ENCODE measurements at regions not wholly inside any gene's neighbourhood (a gene's known extent, or its start where the extent isn't known, plus 50 kb on each side); places are given as distances from the start of the nearest gene placed in this dataset.

GRCh38 chr6:169891846-169892245 lies 140.4 kb downstream of the ERMARD start:
- FAIRE-seq = no peak
- peaks cover 2% of the 10 kb centered on the region for H3K27me3 ChIP-seq (ENCODE audit: control insufficient read depth, insufficient read depth, low read length)
- no peaks in the 10 kb centered on the region for H3K36me3 ChIP-seq (ENCODE audit: control insufficient read depth, insufficient read depth, low read length)
- H3K4me3 ChIP-seq (ENCODE audit: low read depth, low read length) = no peak overlapping the region
- TF ChIP-seq, protein P1, sequence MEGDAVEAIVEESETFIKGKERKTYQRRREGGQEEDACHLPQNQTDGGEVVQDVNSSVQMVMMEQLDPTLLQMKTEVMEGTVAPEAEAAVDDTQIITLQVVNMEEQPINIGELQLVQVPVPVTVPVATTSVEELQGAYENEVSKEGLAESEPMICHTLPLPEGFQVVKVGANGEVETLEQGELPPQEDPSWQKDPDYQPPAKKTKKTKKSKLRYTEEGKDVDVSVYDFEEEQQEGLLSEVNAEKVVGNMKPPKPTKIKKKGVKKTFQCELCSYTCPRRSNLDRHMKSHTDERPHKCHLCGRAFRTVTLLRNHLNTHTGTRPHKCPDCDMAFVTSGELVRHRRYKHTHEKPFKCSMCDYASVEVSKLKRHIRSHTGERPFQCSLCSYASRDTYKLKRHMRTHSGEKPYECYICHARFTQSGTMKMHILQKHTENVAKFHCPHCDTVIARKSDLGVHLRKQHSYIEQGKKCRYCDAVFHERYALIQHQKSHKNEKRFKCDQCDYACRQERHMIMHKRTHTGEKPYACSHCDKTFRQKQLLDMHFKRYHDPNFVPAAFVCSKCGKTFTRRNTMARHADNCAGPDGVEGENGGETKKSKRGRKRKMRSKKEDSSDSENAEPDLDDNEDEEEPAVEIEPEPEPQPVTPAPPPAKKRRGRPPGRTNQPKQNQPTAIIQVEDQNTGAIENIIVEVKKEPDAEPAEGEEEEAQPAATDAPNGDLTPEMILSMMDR (IDR thresholded peaks at IDR 0.05; ENCODE audit: insufficient read depth, low read length, severe bottlenecking) = no peak
- no peak for DNase-seq (ENCODE audit: low read depth)

GRCh38 chr6:169891421-169891820 lies 140.0 kb downstream of the ERMARD start:
- Histone ChIP-seq H3K36me3 (ENCODE audit: control insufficient read depth, insufficient read depth, low read length) (no peaks in the 10 kb centered on the region), H3K4me3 (ENCODE audit: low read depth, low read length) (no peak overlapping the region), H3K27me3 (ENCODE audit: control insufficient read depth, insufficient read depth, low read length) (peaks cover 2% of the 10 kb centered on the region)
- DNase-seq (ENCODE audit: low read depth) (no peak), FAIRE-seq (no peak)
- TF ChIP-seq, protein P1 (IDR thresholded peaks at IDR 0.05; ENCODE audit: insufficient read depth, low read length, severe bottlenecking) = no peak

- no peak for DNase-seq (ENCODE audit: low read depth)
- Histone ChIP-seq H3K27me3 (ENCODE audit: control insufficient read depth, insufficient read depth, low read length) (peaks cover 2% of the 10 kb centered on the region), H3K36me3 (ENCODE audit: control insufficient read depth, insufficient read depth, low read length) (no peaks in the 10 kb centered on the region), H3K4me3 (ENCODE audit: low read depth, low read length) (no peak overlapping the region)
- FAIRE-seq = no peak
- TF ChIP-seq, protein P1 (IDR thresholded peaks at IDR 0.05; ENCODE audit: insufficient read depth, low read length, severe bottlenecking) = no peak
These were observed 139.5 kb downstream of the ERMARD start for GRCh38 chr6:169890901-169891300.

GRCh38 chr6:169890049-169890448 lies 138.6 kb downstream of the ERMARD start:
- peaks cover 2% of the 10 kb centered on the region for H3K27me3 ChIP-seq (ENCODE audit: control insufficient read depth, insufficient read depth, low read length)
- DNase-seq (ENCODE audit: low read depth) (no peak), FAIRE-seq (no peak)

GRCh38 chr6:169887529-169888140 lies 136.2 kb downstream of the ERMARD start:
- H3K27me3 ChIP-seq (ENCODE audit: control insufficient read depth, insufficient read depth, low read length) = peaks cover 2% of the 10 kb centered on the region
- H3K36me3 ChIP-seq (ENCODE audit: control insufficient read depth, insufficient read depth, low read length) = no peaks in the 10 kb centered on the region
- DNase-seq (ENCODE audit: low read depth) (peak; percentile 92), FAIRE-seq (no peak)
- H3K4me3 ChIP-seq (ENCODE audit: low read depth, low read length) = no peak overlapping the region
- TF ChIP-seq, protein P1 (IDR thresholded peaks at IDR 0.05; ENCODE audit: insufficient read depth, low read length, severe bottlenecking) = no peak

More at GRCh38 chr6:169890049-169890448, 138.6 kb downstream of the ERMARD start:
- Histone ChIP-seq H3K4me3 (ENCODE audit: low read depth, low read length) (no peak overlapping the region), H3K36me3 (ENCODE audit: control insufficient read depth, insufficient read depth, low read length) (no peaks in the 10 kb centered on the region)
- TF ChIP-seq, protein P1 (IDR thresholded peaks at IDR 0.05; ENCODE audit: insufficient read depth, low read length, severe bottlenecking) = no peak
